Body of pancreas (tissue), 4 donors: ENCODE measurements at regions not wholly inside any gene's neighbourhood (a gene's known extent, or its start where the extent isn't known, plus 50 kb on each side); places are given as distances from the start of the nearest gene placed in this dataset.

ENCODE experiments used
- ATAC-seq: fragments of 150-250 bp; one replicate; pipeline ENCODE4 v1.9.1; 2016
- DNase-seq, 4 donors: peaks; one replicate each; pipeline ENCODE4 v3.0.0-alpha.2; 2019
- H3K27ac ChIP-seq, 4 donors: fragments of 200-600 bp; sonication (generic); 1 replicate in 3 of 4; 2 replicates in 1 of 4; pipeline versions ENCODE4 v1.5.1 to v1.6.1; 2016 to 2019; ENCODE audit warnings: mild to moderate bottlenecking in 1 of 4, mixed read lengths in 1 of 4, moderate library complexity in 1 of 4
- H3K27me3 ChIP-seq, 2 donors: fragments of 200-600 bp; sonication (generic); one replicate each; pipeline ENCODE4 v1.6.0; 2016; ENCODE audit warnings: mild to moderate bottlenecking in 1 of 2
- H3K36me3 ChIP-seq, 2 donors: fragments of 200-600 bp; sonication (generic); replicated peaks in 1 of 2; 2 replicates each; pipeline ENCODE4 v1.5.1; 2016; ENCODE audit warnings: low read depth in 2 of 2; ENCODE audit not compliant: insufficient read depth in 1 of 2
- H3K4me1 ChIP-seq: fragments of 200-600 bp; sonication (generic); one replicate; pipeline ENCODE4 v1.6.0; 2016
- H3K4me3 ChIP-seq, 2 donors: fragments of 200-600 bp; sonication (generic); 1 replicate in 1 of 2; 2 replicates in 1 of 2; pipeline ENCODE4 v1.5.1; 2016 to 2019
- H3K9me3 ChIP-seq, 3 donors: fragments of 200-600 bp; sonication (generic); 1 replicate in 2 of 3; 2 replicates in 1 of 3; pipeline ENCODE4 v1.5.1; 2016
- POLR2A ChIP-seq, 3 donors: fragments of 450-650 bp; IDR thresholded peaks; one replicate each; pipeline ENCODE4 v1.6.1; 2016; ENCODE audit warnings: antibody characterized with exemption in 3 of 3, mild to moderate bottlenecking in 2 of 3
- WGBS, 2 donors: methylation state at CpG; one replicate each; pipeline ENCODE4 v1.1.5; 2017; 5-methylcytosine and 5-hydroxymethylcytosine counted together
- intact Hi-C: fragments of 100-400 bp; cut with DNase I; formaldehyde crosslinking; loops from one replicate; pipeline ENCODE4 v1.15.1; 2023
- TF ChIP-seq, protein P1 (sequence below), 7 experiments: fragments of 450-650 bp in 4 of 7; fragments of 200-600 bp in 3 of 7; sonication (generic) in 3 of 7; IDR thresholded peaks; one replicate each; pipeline ENCODE4 v1.5.1; 2016 to 2019; ENCODE audit warnings: antibody characterized with exemption in 7 of 7

DNA sequence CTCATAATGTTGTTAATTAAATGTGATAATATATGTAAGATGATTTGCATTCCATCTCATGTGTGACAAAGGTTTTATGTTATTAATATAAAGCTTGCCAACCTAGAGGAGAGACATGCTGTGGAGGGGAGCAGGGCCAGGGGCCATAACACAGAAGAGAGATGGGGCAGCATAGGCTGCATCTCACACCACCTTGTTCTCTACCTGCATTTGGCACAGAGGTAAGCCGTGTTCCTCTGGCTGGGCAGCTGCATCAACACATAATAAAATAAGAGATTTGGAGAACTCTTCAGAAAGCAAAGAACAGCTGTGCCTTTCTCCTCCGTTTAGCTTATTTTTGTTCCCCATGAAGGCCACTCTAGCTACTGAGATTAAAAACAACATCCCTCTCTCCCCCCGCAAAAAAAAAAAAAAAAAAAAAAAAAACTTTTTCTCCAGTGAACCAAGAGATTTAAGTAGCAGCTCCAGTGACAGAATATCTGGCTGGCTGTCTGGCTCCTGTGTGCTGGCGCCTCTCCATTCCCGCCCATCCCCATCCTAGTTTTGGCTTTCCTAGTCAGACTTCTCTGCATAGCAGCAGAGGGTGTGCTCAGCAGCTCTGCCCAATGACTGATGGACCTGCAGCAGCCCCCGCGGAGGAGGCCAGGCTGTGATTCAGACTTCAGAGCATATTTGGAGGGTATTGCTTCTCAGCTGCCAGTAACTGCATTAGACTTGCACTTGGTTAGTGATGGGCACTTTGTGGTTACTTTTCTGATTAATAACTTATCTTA lies 52.2 kb upstream of the STXBP5L start:
- ATAC-seq, result no peak
- no peak for DNase-seq

More for the DNA sequence above, 52.2 kb upstream of the STXBP5L start:
- Histone ChIP-seq H3K9me3 (no peaks in the 10 kb centered on the region), H3K4me1 (no peaks in the 10 kb centered on the region), H3K27me3 (no peaks in the 10 kb centered on the region), H3K36me3 (no peaks in the 10 kb centered on the region), H3K4me3 (no peak overlapping the region), H3K27ac (no peak overlapping the region)
- TF ChIP-seq, protein P1, sequence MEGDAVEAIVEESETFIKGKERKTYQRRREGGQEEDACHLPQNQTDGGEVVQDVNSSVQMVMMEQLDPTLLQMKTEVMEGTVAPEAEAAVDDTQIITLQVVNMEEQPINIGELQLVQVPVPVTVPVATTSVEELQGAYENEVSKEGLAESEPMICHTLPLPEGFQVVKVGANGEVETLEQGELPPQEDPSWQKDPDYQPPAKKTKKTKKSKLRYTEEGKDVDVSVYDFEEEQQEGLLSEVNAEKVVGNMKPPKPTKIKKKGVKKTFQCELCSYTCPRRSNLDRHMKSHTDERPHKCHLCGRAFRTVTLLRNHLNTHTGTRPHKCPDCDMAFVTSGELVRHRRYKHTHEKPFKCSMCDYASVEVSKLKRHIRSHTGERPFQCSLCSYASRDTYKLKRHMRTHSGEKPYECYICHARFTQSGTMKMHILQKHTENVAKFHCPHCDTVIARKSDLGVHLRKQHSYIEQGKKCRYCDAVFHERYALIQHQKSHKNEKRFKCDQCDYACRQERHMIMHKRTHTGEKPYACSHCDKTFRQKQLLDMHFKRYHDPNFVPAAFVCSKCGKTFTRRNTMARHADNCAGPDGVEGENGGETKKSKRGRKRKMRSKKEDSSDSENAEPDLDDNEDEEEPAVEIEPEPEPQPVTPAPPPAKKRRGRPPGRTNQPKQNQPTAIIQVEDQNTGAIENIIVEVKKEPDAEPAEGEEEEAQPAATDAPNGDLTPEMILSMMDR (IDR thresholded peaks at IDR 0.05), result no peak
- TF ChIP-seq POLR2A (IDR thresholded peaks at IDR 0.05), result no peak
- WGBS, 2 donors, result 61 to 69% methylated on average over 7 of the region's 7 CpGs
- intact Hi-C loops, result no loop called here
